ENCODE measurements at regions not wholly inside any gene's neighbourhood (a gene's known extent, or its start where the extent isn't known, plus 50 kb on each side); places are given as distances from the start of the nearest gene placed in this dataset.
A peak's percentile ranks its signal among the peaks of the same experiment; 100 is the strongest.

GRCh38 chr22:22348127-22348814, 103.7 kb downstream of the VPREB1 start:
- Histone ChIP-seq H3K9me3 (ENCODE audit: control insufficient read depth in 4 of 4, insufficient read depth in 3 of 4, low read length in 3 of 4) (peaks cover 0 to 4% (median 0%) of the 10 kb centered on the region in 4 donors), H3K9ac (ENCODE audit: insufficient read depth in 1 of 2, low read length in 2 of 2) (no peak overlapping the region), H3K27me3 (ENCODE audit: control insufficient read depth in 3 of 3, insufficient read depth in 3 of 3, low read length in 2 of 3) (peaks cover 0 to 10% (median 2%) of the 10 kb centered on the region in 3 donors), H3K36me3 (ENCODE audit: control insufficient read depth in 4 of 4, insufficient read depth in 4 of 4, low read length in 4 of 4) (no peaks in the 10 kb centered on the region), H3K4me3 (no peak overlapping the region), H3K4me1 (ENCODE audit: control insufficient read depth in 5 of 5, insufficient read depth in 5 of 5, low read length in 5 of 5) (no peaks in the 10 kb centered on the region), H3K27ac (ENCODE audit: low read depth in 1 of 2, low read length in 1 of 2) (no peak overlapping the region)
- DNase-seq: peak in 1 of 3 donors; percentile 15
- no peak for TF ChIP-seq CTCF (IDR thresholded peaks at IDR 0.05; ENCODE audit: control extremely low read depth, extremely low read depth)
- WGBS, 2 donors: 45 to 50% methylated on average over 5 of the region's 5 CpGs
- ATAC-seq (ENCODE audit: insufficient read depth, low FRiP score): no peak

- Histone ChIP-seq H3K27ac (ENCODE audit: low read depth in 1 of 2, low read length in 1 of 2) (no peak overlapping the region), H3K36me3 (ENCODE audit: control insufficient read depth in 4 of 4, insufficient read depth in 4 of 4, low read length in 4 of 4) (no peaks in the 10 kb centered on the region), H3K4me3 (no peak overlapping the region), H3K9ac (ENCODE audit: insufficient read depth in 1 of 2, low read length in 2 of 2) (no peak overlapping the region), H3K4me1 (ENCODE audit: control insufficient read depth in 5 of 5, insufficient read depth in 5 of 5, low read length in 5 of 5) (no peaks in the 10 kb centered on the region), H3K9me3 (ENCODE audit: control insufficient read depth in 4 of 4, insufficient read depth in 3 of 4, low read length in 3 of 4) (peaks cover 0 to 4% (median 0%) of the 10 kb centered on the region in 4 donors), H3K27me3 (ENCODE audit: control insufficient read depth in 3 of 3, insufficient read depth in 3 of 3, low read length in 2 of 3) (peaks cover 0 to 10% (median 2%) of the 10 kb centered on the region in 3 donors)
- no peak for ATAC-seq (ENCODE audit: insufficient read depth, low FRiP score)
- no peak for DNase-seq
- WGBS, 2 donors: 77 to 83% methylated on average over 6 of the region's 6 CpGs
- no peak for TF ChIP-seq CTCF (IDR thresholded peaks at IDR 0.05; ENCODE audit: control extremely low read depth, extremely low read depth)
These were observed 104.3 kb downstream of the VPREB1 start for GRCh38 chr22:22348815-22349454.

GRCh38 chr22:22349455-22349836, 104.9 kb downstream of the VPREB1 start:
- no peak for TF ChIP-seq CTCF (IDR thresholded peaks at IDR 0.05; ENCODE audit: control extremely low read depth, extremely low read depth)
- DNase-seq: no peak
- H3K9me3 ChIP-seq (ENCODE audit: control insufficient read depth in 4 of 4, insufficient read depth in 3 of 4, low read length in 3 of 4): peaks cover 0 to 2% (median 0%) of the 10 kb centered on the region in 4 donors
- H3K27me3 ChIP-seq (ENCODE audit: control insufficient read depth in 3 of 3, insufficient read depth in 3 of 3, low read length in 2 of 3): peaks cover 0 to 10% (median 2%) of the 10 kb centered on the region in 3 donors
- no peak overlapping the region for H3K27ac ChIP-seq (ENCODE audit: low read depth in 1 of 2, low read length in 1 of 2)
- H3K4me3 ChIP-seq: no peak overlapping the region
- 51 to 74% methylated on average over 3 of the region's 3 CpGs for WGBS, 2 donors
- no peaks in the 10 kb centered on the region for H3K4me1 ChIP-seq (ENCODE audit: control insufficient read depth in 5 of 5, insufficient read depth in 5 of 5, low read length in 5 of 5)
- no peak overlapping the region for H3K9ac ChIP-seq (ENCODE audit: insufficient read depth in 1 of 2, low read length in 2 of 2)
- H3K36me3 ChIP-seq (ENCODE audit: control insufficient read depth in 4 of 4, insufficient read depth in 4 of 4, low read length in 4 of 4): no peaks in the 10 kb centered on the region
- no peak for ATAC-seq (ENCODE audit: insufficient read depth, low FRiP score)
